ENCODE measurements at regions not wholly inside any gene's neighbourhood (a gene's known extent, or its start where the extent isn't known, plus 50 kb on each side); places are given as distances from the start of the nearest gene placed in this dataset.

GRCh38 chr1:55359611-55360010 is 144.4 kb upstream of the USP24 start:
- no peaks in the 10 kb centered on the region for H3K79me2 ChIP-seq (ENCODE audit: insufficient read depth)
- no peak overlapping the region for H3K9ac ChIP-seq
- H2AFZ ChIP-seq = no peak overlapping the region
- TF ChIP-seq EZH2 (IDR thresholded peaks at IDR 0.05; ENCODE audit: insufficient read depth, poor library complexity, severe bottlenecking) = no peak
- no peak for TF ChIP-seq EZH2phosphoT487 (IDR thresholded peaks at IDR 0.05; ENCODE audit: insufficient read depth, low read depth)
- H3K4me1 ChIP-seq (ENCODE audit: insufficient read depth) = peaks cover 12% of the 10 kb centered on the region
- H3K27ac ChIP-seq = no peak overlapping the region
- no peak for DNase-seq
- H3K27me3 ChIP-seq (replicated peaks; ENCODE audit: insufficient read depth) = 0 out of 2 replicates have a peak, but pooled peaks cover 9% of the 10 kb centered on the region
- no peaks in the 10 kb centered on the region for H3K9me3 ChIP-seq (ENCODE audit: low read depth)
- no peak overlapping the region for H3K4me3 ChIP-seq
- H3K36me3 ChIP-seq (ENCODE audit: low read depth) = no peaks in the 10 kb centered on the region
- H3F3A ChIP-seq (ENCODE audit: insufficient read depth) = peaks cover 12% of the 10 kb centered on the region
- in situ Hi-C loops (cut with MboI) = no loop called here
- 30 to 39% methylated on average over 3 of the region's 3 CpGs for WGBS, 2 experiments (ENCODE audit: low coverage in 1 of 2, low lambda C conversion rate in 2 of 2, missing lambda C conversion rate in 2 of 2)
- H3K4me2 ChIP-seq (ENCODE audit: unreplicated experiment) = no peak overlapping the region
- H4K20me1 ChIP-seq (ENCODE audit: insufficient read depth) = no peaks in the 10 kb centered on the region
- H3K9me2 ChIP-seq (ENCODE audit: insufficient read depth) = no peaks in the 10 kb centered on the region

GRCh38 chr1:55358581-55358980 is 143.4 kb upstream of the USP24 start:
- no peaks in the 10 kb centered on the region for H3K36me3 ChIP-seq (ENCODE audit: low read depth)
- no peaks in the 10 kb centered on the region for H3K9me3 ChIP-seq (ENCODE audit: low read depth)
- peaks cover 12% of the 10 kb centered on the region for H3F3A ChIP-seq (ENCODE audit: insufficient read depth)
- TF ChIP-seq EZH2 (IDR thresholded peaks at IDR 0.05; ENCODE audit: insufficient read depth, poor library complexity, severe bottlenecking) (no peak), EZH2phosphoT487 (IDR thresholded peaks at IDR 0.05; ENCODE audit: insufficient read depth, low read depth) (no peak)
- H3K4me1 ChIP-seq (ENCODE audit: insufficient read depth) = peaks cover 12% of the 10 kb centered on the region
- H3K4me2 ChIP-seq (ENCODE audit: unreplicated experiment) = no peak overlapping the region
- H3K4me3 ChIP-seq = no peak overlapping the region
- H3K27ac ChIP-seq = no peak overlapping the region
- no peaks in the 10 kb centered on the region for H3K79me2 ChIP-seq (ENCODE audit: insufficient read depth)
- no peaks in the 10 kb centered on the region for H4K20me1 ChIP-seq (ENCODE audit: insufficient read depth)
- no peak overlapping the region for H3K9ac ChIP-seq
- no peak overlapping the region for H2AFZ ChIP-seq
- H3K9me2 ChIP-seq (ENCODE audit: insufficient read depth) = no peaks in the 10 kb centered on the region
- DNase-seq = no peak
- in situ Hi-C loops (cut with MboI) = no loop called here
- H3K27me3 ChIP-seq (replicated peaks; ENCODE audit: insufficient read depth) = 0 out of 2 replicates have a peak, but pooled peaks cover 12% of the 10 kb centered on the region

- Histone ChIP-seq H3K4me3 (no peak overlapping the region), H3K27ac (no peak overlapping the region), H3K9me3 (ENCODE audit: low read depth) (no peaks in the 10 kb centered on the region), H3K9me2 (ENCODE audit: insufficient read depth) (no peaks in the 10 kb centered on the region), H3K4me1 (ENCODE audit: insufficient read depth) (no peaks in the 10 kb centered on the region), H3K9ac (no peak overlapping the region), H4K20me1 (ENCODE audit: insufficient read depth) (no peaks in the 10 kb centered on the region), H3F3A (ENCODE audit: insufficient read depth) (no peaks in the 10 kb centered on the region), H3K4me2 (ENCODE audit: unreplicated experiment) (no peak overlapping the region), H3K36me3 (ENCODE audit: low read depth) (no peaks in the 10 kb centered on the region), H3K27me3 (replicated peaks; ENCODE audit: insufficient read depth) (peaks cover 12% of the 10 kb centered on the region; the same call in 1 of the 2 replicates), H2AFZ (no peak overlapping the region), H3K79me2 (ENCODE audit: insufficient read depth) (no peaks in the 10 kb centered on the region)
- TF ChIP-seq EZH2 (IDR thresholded peaks at IDR 0.05; ENCODE audit: insufficient read depth, poor library complexity, severe bottlenecking) (no peak), EZH2phosphoT487 (IDR thresholded peaks at IDR 0.05; ENCODE audit: insufficient read depth, low read depth) (no peak)
- 78 to 83% methylated on average over 4 of the region's 4 CpGs for WGBS, 2 experiments (ENCODE audit: low coverage in 1 of 2, low lambda C conversion rate in 2 of 2, missing lambda C conversion rate in 2 of 2)
- no peak for DNase-seq
- in situ Hi-C loops (cut with MboI) = no loop called here
Observed at GRCh38 chr1:55355549-55355948, 140.4 kb upstream of the USP24 start.

GRCh38 chr1:55353707-55354620 is 138.8 kb upstream of the USP24 start:
- peaks cover 12% of the 10 kb centered on the region; the same call in 1 of the 2 replicates for H3K27me3 ChIP-seq (replicated peaks; ENCODE audit: insufficient read depth)
- no peak overlapping the region for H3K4me2 ChIP-seq (ENCODE audit: unreplicated experiment)
- no peak overlapping the region for H3K27ac ChIP-seq
- TF ChIP-seq EZH2phosphoT487 (IDR thresholded peaks at IDR 0.05; ENCODE audit: insufficient read depth, low read depth) (no peak), EZH2 (IDR thresholded peaks at IDR 0.05; ENCODE audit: insufficient read depth, poor library complexity, severe bottlenecking) (no peak)
- H3K79me2 ChIP-seq (ENCODE audit: insufficient read depth) = no peaks in the 10 kb centered on the region
- no peak overlapping the region for H3K9ac ChIP-seq
- H3K36me3 ChIP-seq (ENCODE audit: low read depth) = no peaks in the 10 kb centered on the region
- H3K4me1 ChIP-seq (ENCODE audit: insufficient read depth) = no peaks in the 10 kb centered on the region
- no peaks in the 10 kb centered on the region for H3K9me3 ChIP-seq (ENCODE audit: low read depth)
- peak; percentile 27 for DNase-seq
- 42 to 45% methylated on average over 10 of the region's 10 CpGs for WGBS, 2 experiments (ENCODE audit: low coverage in 1 of 2, low lambda C conversion rate in 2 of 2, missing lambda C conversion rate in 2 of 2)
- in situ Hi-C loops (cut with MboI) = no loop called here
- no peaks in the 10 kb centered on the region for H3K9me2 ChIP-seq (ENCODE audit: insufficient read depth)
- no peaks in the 10 kb centered on the region for H3F3A ChIP-seq (ENCODE audit: insufficient read depth)
- H4K20me1 ChIP-seq (ENCODE audit: insufficient read depth) = no peaks in the 10 kb centered on the region
- H3K4me3 ChIP-seq = no peak overlapping the region
- H2AFZ ChIP-seq = no peak overlapping the region
